ENCODE measurements at regions not wholly inside any gene's neighbourhood (a gene's known extent, or its start where the extent isn't known, plus 50 kb on each side); places are given as distances from the start of the nearest gene placed in this dataset.
A peak's percentile ranks its signal among the peaks of the same experiment; 100 is the strongest.
"Not testable (repeated sequence)": the region's sequence is repeated elsewhere in the genome, so short reads cannot be mapped to it uniquely, and the experiment has no call there.

DNA sequence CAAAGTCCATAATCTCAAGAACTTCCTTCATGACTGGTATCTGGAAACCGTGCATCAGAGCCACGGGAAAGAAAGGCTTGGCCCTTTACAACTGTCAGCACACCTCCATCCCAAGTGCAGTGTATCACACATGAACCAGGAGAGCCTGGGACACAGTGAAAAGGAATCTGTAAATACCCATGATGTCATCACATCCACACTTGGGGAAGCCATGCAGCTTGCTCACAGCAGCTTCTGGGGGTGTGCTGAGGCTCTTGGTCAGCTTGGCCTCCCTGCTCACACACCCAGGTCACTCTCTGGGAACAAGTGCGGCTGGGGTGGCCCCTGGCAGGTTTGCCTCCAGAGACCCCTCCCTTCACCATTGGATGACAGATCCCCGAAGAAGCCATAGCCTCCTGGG, 51.6 kb upstream of the ASAH2B start:
- DNase-seq: peak; percentile 3

- not testable (repeated sequence) for DNase-seq
Measured at GRCh38 chr10:50684365-50684764, 55.4 kb upstream of the ASAH2B start.

DNA sequence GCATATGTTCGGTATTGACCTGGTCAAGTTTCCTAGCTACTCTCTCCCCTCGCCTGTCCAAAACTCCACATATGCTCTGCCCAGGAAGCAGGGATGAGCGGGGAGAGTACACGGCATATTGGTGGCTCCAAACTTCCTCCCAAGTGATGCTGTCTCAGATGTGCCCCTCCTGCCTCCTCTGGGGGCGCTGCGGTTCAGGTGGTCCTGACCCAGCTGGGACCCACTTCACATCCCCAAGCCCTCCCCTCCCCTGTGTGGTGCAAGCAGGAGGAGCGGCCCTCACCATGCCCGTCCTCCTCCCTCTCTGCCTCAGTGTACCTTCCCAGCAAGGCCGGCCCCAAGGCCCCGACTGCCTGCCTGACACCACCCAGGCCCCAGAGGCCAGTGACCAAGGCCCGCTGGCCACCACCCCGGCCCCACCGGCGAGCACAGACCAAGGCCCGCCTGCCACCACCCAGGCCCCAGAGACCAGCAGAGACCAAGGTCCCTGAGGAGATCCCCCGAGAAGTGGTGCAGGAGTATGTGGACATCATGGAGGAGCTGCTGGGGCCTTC, 56.5 kb upstream of the ASAH2B start:
- not testable (repeated sequence) for DNase-seq

DNA sequence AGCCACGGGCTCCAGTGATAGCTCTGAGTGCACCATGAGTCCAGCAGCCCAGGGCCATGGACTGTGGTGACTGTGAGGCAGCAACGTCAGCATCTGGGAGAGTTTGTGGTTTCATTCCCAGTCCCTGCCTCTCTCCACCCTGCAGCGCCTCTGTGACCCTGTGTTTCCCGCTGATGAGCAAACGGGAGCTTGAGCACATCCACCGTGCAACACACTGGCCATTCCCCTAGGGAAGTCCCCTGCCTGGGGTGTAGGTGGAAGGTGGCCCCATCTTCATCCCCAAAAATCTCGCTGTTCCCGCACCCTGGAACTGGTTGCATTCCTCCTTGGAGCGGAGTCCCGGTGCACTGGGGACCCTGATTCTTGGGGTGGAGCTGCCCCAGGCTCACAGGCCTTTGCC, 56.9 kb upstream of the SGMS1 start:
- not testable (repeated sequence) for DNase-seq

DNA sequence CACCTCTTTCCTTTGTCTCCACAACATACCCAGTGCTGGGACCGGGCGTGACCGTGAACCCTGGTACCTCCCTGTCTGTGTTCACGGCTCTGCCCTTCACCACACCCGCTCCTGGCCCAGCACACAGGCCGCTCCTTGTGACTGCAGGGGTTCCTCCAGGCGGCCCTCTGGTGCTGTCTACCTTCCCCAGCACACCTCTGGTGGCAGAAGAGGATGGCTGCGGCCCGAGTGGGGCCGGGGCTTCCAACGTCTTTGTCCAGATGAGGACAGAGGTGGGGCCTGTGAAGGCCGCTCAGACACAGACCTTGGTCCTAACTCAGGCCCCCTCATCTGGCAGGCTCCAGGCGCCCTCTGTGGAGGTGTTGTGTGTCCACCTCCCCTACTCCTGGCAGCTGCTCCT, 55.4 kb upstream of the SGMS1 start:
- no peak for DNase-seq

- DNase-seq: not testable (repeated sequence)
Measured at GRCh38 chr10:50675555-50675954, 51.8 kb upstream of the SGMS1 start.

DNA sequence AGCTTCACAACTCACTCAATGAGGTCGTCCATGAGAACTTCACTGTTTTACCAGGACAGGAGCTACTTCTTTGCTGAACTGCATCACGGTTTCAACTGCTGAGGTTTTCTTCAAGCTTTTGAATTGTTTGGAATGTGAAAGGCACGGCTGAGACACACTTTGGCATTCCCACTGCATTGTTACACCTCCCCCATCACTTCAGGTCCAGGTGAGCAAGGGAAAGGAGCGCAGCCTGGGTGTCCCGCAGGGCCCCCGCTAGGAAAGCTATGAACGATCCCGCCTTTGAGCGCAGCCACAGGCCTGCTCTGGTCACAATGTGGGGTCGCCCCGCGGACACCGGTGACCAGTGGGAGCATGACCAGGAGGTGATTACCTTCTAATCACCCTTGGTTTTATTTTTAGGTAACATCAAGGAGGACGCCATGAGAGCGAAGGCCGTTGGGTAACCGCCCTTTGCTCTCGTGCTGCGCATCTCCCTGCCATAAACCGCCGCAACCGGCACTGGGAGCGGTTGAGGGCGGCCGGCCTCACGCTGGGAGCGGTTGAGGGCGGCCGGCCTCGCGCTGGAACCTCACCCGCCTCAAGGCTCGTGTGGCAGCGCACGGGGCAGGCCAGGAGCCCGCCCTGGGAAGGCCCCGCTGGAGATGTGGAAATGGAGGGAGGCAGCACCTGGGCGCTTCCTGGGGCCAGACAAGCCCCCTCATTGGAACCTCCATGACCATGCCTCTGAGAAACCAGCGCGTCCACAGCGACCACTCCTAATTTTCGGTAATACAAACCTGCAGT, 50.9 kb upstream of the SGMS1 start:
- DNase-seq: no peak

All from HCEC 1CT (cell line).